Vagina (tissue), 2 donors: ENCODE measurements at regions not wholly inside any gene's neighbourhood (a gene's known extent, or its start where the extent isn't known, plus 50 kb on each side); places are given as distances from the start of the nearest gene placed in this dataset.

ENCODE experiments used
- DNase-seq, 2 donors: peaks; one replicate each; pipeline ENCODE4 v3.0.0-alpha.2; 2017; ENCODE audit errors: extremely low spot score in 2 of 2
- H3K27ac ChIP-seq: fragments of 200-600 bp; sonication (generic); one replicate; pipeline ENCODE4 v1.5.1; 2019
- H3K27me3 ChIP-seq: fragments of 200-600 bp; sonication (generic); one replicate; pipeline ENCODE4 v1.5.1; 2019
- H3K36me3 ChIP-seq, 2 donors: fragments of 200-600 bp; sonication (generic); one replicate each; pipeline ENCODE4 v1.5.1; 2017 to 2019
- H3K4me1 ChIP-seq: fragments of 200-600 bp; sonication (generic); one replicate; pipeline ENCODE4 v1.5.1; 2019
- H3K4me3 ChIP-seq, 2 donors: fragments of 200-600 bp; sonication (generic); 1 replicate in 1 of 2; 2 replicates in 1 of 2; pipeline ENCODE4 v1.5.1; 2016 to 2019
- H3K9me3 ChIP-seq: fragments of 200-600 bp; sonication (generic); one replicate; pipeline ENCODE4 v1.5.1; 2019
- POLR2A ChIP-seq, 2 donors: fragments of 450-650 bp; IDR thresholded peaks; one replicate each; pipeline ENCODE4 v1.6.1; 2017; ENCODE audit warnings: antibody characterized with exemption in 2 of 2, mild to moderate bottlenecking in 2 of 2, moderate library complexity in 2 of 2
- POLR2AphosphoS5 ChIP-seq, 2 donors: sonication (generic); formaldehyde crosslinking; IDR thresholded peaks; one replicate each; pipeline ENCODE4 v1.9.0; 2017; ENCODE audit warnings: antibody characterized with exemption in 2 of 2, mild to moderate bottlenecking in 2 of 2, low read depth in 1 of 2; ENCODE audit not compliant: insufficient read depth in 1 of 2
- intact Hi-C: fragments of 100-400 bp; cut with DNase I; formaldehyde crosslinking; loops from one replicate; pipeline ENCODE4 v1.15.1; 2023
- TF ChIP-seq, protein P1 (sequence below), 3 experiments: fragments of 450-650 bp in 2 of 3; fragments of 200-600 bp in 1 of 3; sonication (generic) in 1 of 3; IDR thresholded peaks; one replicate each; pipeline ENCODE4 v1.5.1; 2017 to 2019; ENCODE audit warnings: antibody characterized with exemption in 3 of 3, mild to moderate bottlenecking in 2 of 3, moderate library complexity in 2 of 3

DNA sequence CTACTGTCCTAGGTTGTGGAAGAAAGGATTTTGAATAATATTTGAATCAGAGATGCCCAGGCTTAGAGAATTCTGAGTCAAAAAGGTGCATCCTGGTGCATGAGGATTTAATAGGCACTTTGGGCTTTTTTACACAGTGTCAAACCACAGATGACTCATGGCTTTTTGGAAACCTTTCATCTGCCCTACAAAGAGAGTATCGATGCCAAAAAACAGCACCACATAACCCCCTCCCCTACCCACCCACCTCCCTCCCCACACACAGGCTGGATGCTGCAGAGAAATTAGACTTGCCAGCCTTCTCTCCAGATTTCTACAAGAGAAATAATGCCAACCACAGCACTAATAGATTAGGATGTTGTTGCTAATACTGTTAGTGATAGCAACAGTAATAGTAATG, 779.3 kb downstream of the NLGN4X start:
- no peaks in the 10 kb centered on the region for H3K36me3 ChIP-seq
- no peak overlapping the region for H3K4me3 ChIP-seq
- H3K27ac ChIP-seq, result no peak overlapping the region
- intact Hi-C loops, result no loop called here
- H3K27me3 ChIP-seq, result no peaks in the 10 kb centered on the region
- no peaks in the 10 kb centered on the region for H3K9me3 ChIP-seq
- no peak for DNase-seq
- TF ChIP-seq, protein P1, sequence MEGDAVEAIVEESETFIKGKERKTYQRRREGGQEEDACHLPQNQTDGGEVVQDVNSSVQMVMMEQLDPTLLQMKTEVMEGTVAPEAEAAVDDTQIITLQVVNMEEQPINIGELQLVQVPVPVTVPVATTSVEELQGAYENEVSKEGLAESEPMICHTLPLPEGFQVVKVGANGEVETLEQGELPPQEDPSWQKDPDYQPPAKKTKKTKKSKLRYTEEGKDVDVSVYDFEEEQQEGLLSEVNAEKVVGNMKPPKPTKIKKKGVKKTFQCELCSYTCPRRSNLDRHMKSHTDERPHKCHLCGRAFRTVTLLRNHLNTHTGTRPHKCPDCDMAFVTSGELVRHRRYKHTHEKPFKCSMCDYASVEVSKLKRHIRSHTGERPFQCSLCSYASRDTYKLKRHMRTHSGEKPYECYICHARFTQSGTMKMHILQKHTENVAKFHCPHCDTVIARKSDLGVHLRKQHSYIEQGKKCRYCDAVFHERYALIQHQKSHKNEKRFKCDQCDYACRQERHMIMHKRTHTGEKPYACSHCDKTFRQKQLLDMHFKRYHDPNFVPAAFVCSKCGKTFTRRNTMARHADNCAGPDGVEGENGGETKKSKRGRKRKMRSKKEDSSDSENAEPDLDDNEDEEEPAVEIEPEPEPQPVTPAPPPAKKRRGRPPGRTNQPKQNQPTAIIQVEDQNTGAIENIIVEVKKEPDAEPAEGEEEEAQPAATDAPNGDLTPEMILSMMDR (IDR thresholded peaks at IDR 0.05), result no peak
- TF ChIP-seq POLR2A (IDR thresholded peaks at IDR 0.05) (no peak), POLR2AphosphoS5 (IDR thresholded peaks at IDR 0.05; ENCODE audit: insufficient read depth in 1 of 2, low read depth in 1 of 2) (no peak)
- no peaks in the 10 kb centered on the region for H3K4me1 ChIP-seq

- intact Hi-C loops, result no loop called here
- H3K27ac ChIP-seq, result no peak overlapping the region
- H3K9me3 ChIP-seq, result no peaks in the 10 kb centered on the region
- H3K27me3 ChIP-seq, result no peaks in the 10 kb centered on the region
- H3K4me3 ChIP-seq, result no peak overlapping the region
- TF ChIP-seq, protein P1 (IDR thresholded peaks at IDR 0.05), result no peak
- TF ChIP-seq POLR2AphosphoS5 (IDR thresholded peaks at IDR 0.05; ENCODE audit: insufficient read depth in 1 of 2, low read depth in 1 of 2), result no peak
- H3K4me1 ChIP-seq, result no peaks in the 10 kb centered on the region
- no peaks in the 10 kb centered on the region for H3K36me3 ChIP-seq
- no peak for DNase-seq
These were observed 796.8 kb downstream of the NLGN4X start for GRCh38 chrX:5431823-5432222.

DNA sequence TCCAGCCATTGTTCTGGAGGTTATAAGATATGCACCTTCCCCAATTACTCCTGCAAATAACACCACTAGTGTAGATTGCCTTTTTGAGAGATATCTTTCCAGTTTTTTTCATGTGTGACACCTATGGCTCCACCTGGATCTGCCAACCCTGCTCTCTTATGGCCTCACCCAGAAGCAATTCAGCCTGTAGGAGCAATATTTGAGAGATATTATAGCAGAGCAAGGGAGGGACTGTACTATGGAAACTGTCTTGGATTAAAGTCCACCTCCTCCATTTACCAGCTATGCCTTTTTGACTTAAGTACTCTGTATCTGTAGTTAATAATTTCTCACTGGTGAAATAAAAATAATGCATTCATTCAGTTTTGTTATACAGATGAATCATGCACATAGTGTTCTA, 803.5 kb downstream of the NLGN4X start:
- Histone ChIP-seq H3K4me1 (no peaks in the 10 kb centered on the region), H3K4me3 (no peak overlapping the region), H3K27ac (no peak overlapping the region), H3K27me3 (no peaks in the 10 kb centered on the region), H3K9me3 (no peaks in the 10 kb centered on the region), H3K36me3 (no peaks in the 10 kb centered on the region)
- DNase-seq, result no peak
- intact Hi-C loops, result no loop called here
- TF ChIP-seq, protein P1 (IDR thresholded peaks at IDR 0.05), result no peak
- TF ChIP-seq POLR2A (IDR thresholded peaks at IDR 0.05) (no peak), POLR2AphosphoS5 (IDR thresholded peaks at IDR 0.05; ENCODE audit: insufficient read depth in 1 of 2, low read depth in 1 of 2) (no peak)

DNA sequence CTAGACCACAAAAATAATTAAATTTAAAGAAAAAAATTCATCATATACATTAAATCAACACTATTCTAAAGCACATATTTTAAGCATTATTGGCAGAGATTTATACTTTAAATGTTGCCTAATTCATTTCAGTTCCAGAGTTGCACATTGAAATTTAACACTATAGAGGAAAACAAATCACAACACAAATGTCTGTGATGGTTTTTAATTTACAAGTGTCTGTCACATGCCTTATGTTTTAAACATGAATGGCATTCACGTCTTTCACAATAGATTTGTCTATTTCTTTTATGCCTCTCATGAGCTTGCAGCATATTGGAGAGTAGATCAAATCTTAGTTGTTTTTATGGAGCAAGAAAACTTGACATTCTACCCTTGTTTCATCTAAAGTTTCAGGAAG, 811.3 kb downstream of the NLGN4X start:
- intact Hi-C loops, result no loop called here
- TF ChIP-seq, protein P1 (IDR thresholded peaks at IDR 0.05), result no peak
- TF ChIP-seq POLR2A (IDR thresholded peaks at IDR 0.05) (no peak), POLR2AphosphoS5 (IDR thresholded peaks at IDR 0.05; ENCODE audit: insufficient read depth in 1 of 2, low read depth in 1 of 2) (no peak)
- Histone ChIP-seq H3K9me3 (no peaks in the 10 kb centered on the region), H3K4me3 (no peak overlapping the region), H3K36me3 (no peaks in the 10 kb centered on the region), H3K27me3 (no peaks in the 10 kb centered on the region), H3K27ac (no peak overlapping the region), H3K4me1 (no peaks in the 10 kb centered on the region)
- no peak for DNase-seq

GRCh38 chrX:5415738-5416137, 812.9 kb downstream of the NLGN4X start:
- no peak overlapping the region for H3K27ac ChIP-seq
- H3K36me3 ChIP-seq, result no peaks in the 10 kb centered on the region
- TF ChIP-seq, protein P1 (IDR thresholded peaks at IDR 0.05), result no peak
- TF ChIP-seq POLR2A (IDR thresholded peaks at IDR 0.05) (no peak), POLR2AphosphoS5 (IDR thresholded peaks at IDR 0.05; ENCODE audit: insufficient read depth in 1 of 2, low read depth in 1 of 2) (no peak)
- no peaks in the 10 kb centered on the region for H3K4me1 ChIP-seq
- H3K27me3 ChIP-seq, result no peaks in the 10 kb centered on the region
- no peaks in the 10 kb centered on the region for H3K9me3 ChIP-seq
- no peak for DNase-seq
- H3K4me3 ChIP-seq, result no peak overlapping the region
- intact Hi-C loops, result no loop called here
